Activated B cell treated with CpG ODN at 0.5 μM for 24 hours (primary cell): ENCODE measurements at regions not wholly inside any gene's neighbourhood (a gene's known extent, or its start where the extent isn't known, plus 50 kb on each side); places are given as distances from the start of the nearest gene placed in this dataset.

ENCODE experiments used
- ATAC-seq: fragments of 200-7000 bp; cut with Tn5 transposase; one replicate; pipeline ENCODE4 v1.10.0; 2021; ENCODE audit warnings: low read depth, mild to moderate bottlenecking, moderate library complexity
- CTCF ChIA-PET: fragments of 350-600 bp; sonication (Branson Sonifier 250); formaldehyde crosslinking; loops from one replicate; lab custom pipeline; 2021; ENCODE audit warnings: antibody characterized with exemption; lab: Charles Lee
- POLR2A ChIA-PET: fragments of 350-600 bp; sonication (Branson Sonifier 250); formaldehyde crosslinking; loops from one replicate; lab custom pipeline; 2021; ENCODE audit warnings: antibody characterized with exemption; lab: Charles Lee
- DNase-seq: peaks from one replicate; pipeline ENCODE4 v3.0.0; 2022
- H3K27ac Mint-ChIP-seq: one replicate; pipeline ENCODE4 v1.8.0; 2020; ENCODE audit warnings: mixed read lengths
- H3K27me3 Mint-ChIP-seq: one replicate; pipeline ENCODE4 v1.8.0; 2021; ENCODE audit warnings: mixed read lengths
- H3K36me3 Mint-ChIP-seq: one replicate; pipeline ENCODE4 v1.8.0; 2021; ENCODE audit warnings: low read depth, mixed read lengths
- H3K4me1 Mint-ChIP-seq: one replicate; pipeline ENCODE4 v1.8.0; 2021; ENCODE audit warnings: mixed read lengths
- H3K4me3 Mint-ChIP-seq: one replicate; pipeline ENCODE4 v1.8.0; 2020; ENCODE audit warnings: mild to moderate bottlenecking, mixed read lengths
- H3K9me3 Mint-ChIP-seq: one replicate; pipeline ENCODE4 v1.8.0; 2020; ENCODE audit warnings: mixed read lengths
- intact Hi-C: fragments of 100-400 bp; cut with micrococcal nuclease; formaldehyde crosslinking; loops from one replicate; pipeline ENCODE4 v1.15.1; 2024
- TF ChIP-seq, protein P1 (sequence below): fragments of 200-600 bp; IDR thresholded peaks from one replicate; pipeline ENCODE4 v1.8.0; 2022; ENCODE audit warnings: antibody characterized with exemption, mild to moderate bottlenecking

GRCh38 chr3:161600173-161600572, 103.6 kb downstream of the OTOL1 start:
- ATAC-seq (no peak), DNase-seq (no peak)
- Mint-ChIP-seq H3K4me1 (no peaks in the 10 kb centered on the region), H3K27ac (no peak overlapping the region), H3K9me3 (no peaks in the 10 kb centered on the region), H3K27me3 (no peaks in the 10 kb centered on the region), H3K4me3 (no peak overlapping the region), H3K36me3 (no peaks in the 10 kb centered on the region)
- TF ChIP-seq, protein P1, sequence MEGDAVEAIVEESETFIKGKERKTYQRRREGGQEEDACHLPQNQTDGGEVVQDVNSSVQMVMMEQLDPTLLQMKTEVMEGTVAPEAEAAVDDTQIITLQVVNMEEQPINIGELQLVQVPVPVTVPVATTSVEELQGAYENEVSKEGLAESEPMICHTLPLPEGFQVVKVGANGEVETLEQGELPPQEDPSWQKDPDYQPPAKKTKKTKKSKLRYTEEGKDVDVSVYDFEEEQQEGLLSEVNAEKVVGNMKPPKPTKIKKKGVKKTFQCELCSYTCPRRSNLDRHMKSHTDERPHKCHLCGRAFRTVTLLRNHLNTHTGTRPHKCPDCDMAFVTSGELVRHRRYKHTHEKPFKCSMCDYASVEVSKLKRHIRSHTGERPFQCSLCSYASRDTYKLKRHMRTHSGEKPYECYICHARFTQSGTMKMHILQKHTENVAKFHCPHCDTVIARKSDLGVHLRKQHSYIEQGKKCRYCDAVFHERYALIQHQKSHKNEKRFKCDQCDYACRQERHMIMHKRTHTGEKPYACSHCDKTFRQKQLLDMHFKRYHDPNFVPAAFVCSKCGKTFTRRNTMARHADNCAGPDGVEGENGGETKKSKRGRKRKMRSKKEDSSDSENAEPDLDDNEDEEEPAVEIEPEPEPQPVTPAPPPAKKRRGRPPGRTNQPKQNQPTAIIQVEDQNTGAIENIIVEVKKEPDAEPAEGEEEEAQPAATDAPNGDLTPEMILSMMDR = no peak
- POLR2A ChIA-PET = no interaction called here
- CTCF ChIA-PET = no interaction called here
- intact Hi-C loops = no loop called here

GRCh38 chr3:161602475-161602874, 105.9 kb downstream of the OTOL1 start:
- POLR2A ChIA-PET = no interaction called here
- ATAC-seq (no peak), DNase-seq (no peak)
- no peaks in the 10 kb centered on the region for H3K9me3 Mint-ChIP-seq
- intact Hi-C loops = no loop called here
- H3K4me3 Mint-ChIP-seq = no peak overlapping the region
- CTCF ChIA-PET = no interaction called here
- no peaks in the 10 kb centered on the region for H3K4me1 Mint-ChIP-seq
- H3K27me3 Mint-ChIP-seq = no peaks in the 10 kb centered on the region
- no peak overlapping the region for H3K27ac Mint-ChIP-seq
- TF ChIP-seq, protein P1 = no peak
- H3K36me3 Mint-ChIP-seq = no peaks in the 10 kb centered on the region

- no peaks in the 10 kb centered on the region for H3K9me3 Mint-ChIP-seq
- ChIA-PET POLR2A (no interaction called here), CTCF (no interaction called here)
- no peaks in the 10 kb centered on the region for H3K36me3 Mint-ChIP-seq
- TF ChIP-seq, protein P1 = no peak
- intact Hi-C loops = no loop called here
- ATAC-seq (no peak), DNase-seq (no peak)
- H3K4me3 Mint-ChIP-seq = no peak overlapping the region
- H3K4me1 Mint-ChIP-seq = no peaks in the 10 kb centered on the region
- H3K27me3 Mint-ChIP-seq = no peaks in the 10 kb centered on the region
- H3K27ac Mint-ChIP-seq = no peak overlapping the region
Observed at GRCh38 chr3:161602918-161603317, 106.3 kb downstream of the OTOL1 start.

GRCh38 chr3:161607056-161607455, 110.4 kb downstream of the OTOL1 start:
- ChIA-PET CTCF (no interaction called here), POLR2A (no interaction called here)
- Mint-ChIP-seq H3K9me3 (peaks cover 5% of the 10 kb centered on the region), H3K4me1 (no peaks in the 10 kb centered on the region), H3K36me3 (no peaks in the 10 kb centered on the region), H3K4me3 (no peak overlapping the region), H3K27ac (no peak overlapping the region), H3K27me3 (no peaks in the 10 kb centered on the region)
- DNase-seq (no peak), ATAC-seq (no peak)
- intact Hi-C loops = no loop called here
- TF ChIP-seq, protein P1 = no peak

DNA sequence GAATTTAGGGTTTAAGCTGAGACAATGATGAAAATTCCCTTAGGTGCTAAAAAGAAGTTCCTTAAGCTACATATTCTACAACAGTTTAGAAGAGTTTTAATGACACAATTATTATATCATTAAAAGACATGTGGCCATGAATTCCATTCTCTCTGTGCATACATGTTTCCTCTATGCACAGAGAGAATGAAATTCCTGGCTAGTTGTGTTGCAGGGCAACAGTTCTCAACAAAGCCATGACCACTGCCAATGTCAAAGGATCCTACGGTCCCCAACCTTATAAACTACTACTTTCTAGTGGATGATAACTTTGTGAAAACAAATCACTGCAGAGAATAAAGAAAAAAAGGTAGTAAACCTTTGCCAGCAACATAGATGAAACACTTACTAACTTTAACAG, 122.7 kb downstream of the OTOL1 start:
- DNase-seq = no peak
- no peak overlapping the region for H3K27ac Mint-ChIP-seq
- H3K36me3 Mint-ChIP-seq = no peaks in the 10 kb centered on the region
- H3K4me1 Mint-ChIP-seq = no peaks in the 10 kb centered on the region
- POLR2A ChIA-PET = no interaction called here
- CTCF ChIA-PET = no interaction called here
- intact Hi-C loops = no loop called here
- H3K27me3 Mint-ChIP-seq = no peaks in the 10 kb centered on the region
- ATAC-seq = no peak
- no peaks in the 10 kb centered on the region for H3K9me3 Mint-ChIP-seq
- TF ChIP-seq, protein P1 = no peak
- H3K4me3 Mint-ChIP-seq = no peak overlapping the region
